ENCODE measurements at regions not wholly inside any gene's neighbourhood (a gene's known extent, or its start where the extent isn't known, plus 50 kb on each side); places are given as distances from the start of the nearest gene placed in this dataset.

- Mint-ChIP-seq H3K36me3 (ENCODE audit: insufficient read depth, unreplicated experiment) (no peaks in the 10 kb centered on the region), H3K9me3 (ENCODE audit: low read depth, unreplicated experiment) (no peaks in the 10 kb centered on the region), H3K27me3 (ENCODE audit: unreplicated experiment) (no peaks in the 10 kb centered on the region), H3K4me1 (ENCODE audit: low read depth, unreplicated experiment) (no peaks in the 10 kb centered on the region), H3K4me3 (ENCODE audit: low read depth, unreplicated experiment) (no peak overlapping the region), H3K27ac (ENCODE audit: unreplicated experiment) (no peak overlapping the region)
- CTCF ChIA-PET = no interaction called here
- TF ChIP-seq CTCF (IDR thresholded peaks at IDR 0.05; ENCODE audit: unreplicated experiment) = no peak
- DNase-seq = no peak
- intact Hi-C loops (cut with micrococcal nuclease; ENCODE audit: unreplicated experiment) = no loop called here
- no TSS peak for BruUV-seq (replicated peaks)
These were observed 132.6 kb upstream of the TBL1XR1 start for GRCh38 chr3:177329854-177330253.

- BruUV-seq (replicated peaks) = no TSS peak
- intact Hi-C loops (cut with micrococcal nuclease; ENCODE audit: unreplicated experiment) = no loop called here
- TF ChIP-seq CTCF (IDR thresholded peaks at IDR 0.05; ENCODE audit: unreplicated experiment) = no peak
- H3K4me3 Mint-ChIP-seq (ENCODE audit: low read depth, unreplicated experiment) = no peak overlapping the region
- peaks cover 2% of the 10 kb centered on the region for H3K4me1 Mint-ChIP-seq (ENCODE audit: low read depth, unreplicated experiment)
- H3K9me3 Mint-ChIP-seq (ENCODE audit: low read depth, unreplicated experiment) = no peaks in the 10 kb centered on the region
- H3K27ac Mint-ChIP-seq (ENCODE audit: unreplicated experiment) = no peak overlapping the region
- CTCF ChIA-PET = interaction anchor here (0.8 kb wide), 1 partner anchor 11 kb away, joined by 4 read pairs; no protein-coding TSS in a partner anchor
- no peak for DNase-seq
- no peaks in the 10 kb centered on the region for H3K27me3 Mint-ChIP-seq (ENCODE audit: unreplicated experiment)
- H3K36me3 Mint-ChIP-seq (ENCODE audit: insufficient read depth, unreplicated experiment) = no peaks in the 10 kb centered on the region
These were observed 133.5 kb upstream of the TBL1XR1 start for GRCh38 chr3:177330779-177331178.

GRCh38 chr3:177331203-177331835 is 134.0 kb upstream of the TBL1XR1 start:
- DNase-seq = no peak
- Mint-ChIP-seq H3K27ac (ENCODE audit: unreplicated experiment) (no peak overlapping the region), H3K4me1 (ENCODE audit: low read depth, unreplicated experiment) (peaks cover 7% of the 10 kb centered on the region), H3K9me3 (ENCODE audit: low read depth, unreplicated experiment) (no peaks in the 10 kb centered on the region), H3K36me3 (ENCODE audit: insufficient read depth, unreplicated experiment) (no peaks in the 10 kb centered on the region), H3K27me3 (ENCODE audit: unreplicated experiment) (no peaks in the 10 kb centered on the region), H3K4me3 (ENCODE audit: low read depth, unreplicated experiment) (no peak overlapping the region)
- CTCF ChIA-PET = interaction anchor here (0.7 to 0.8 kb wide), 2 partner anchors 10 to 633 kb away, joined by 3 to 4 read pairs; no protein-coding TSS in a partner anchor
- intact Hi-C loops (cut with micrococcal nuclease; ENCODE audit: unreplicated experiment) = no loop called here
- no TSS peak for BruUV-seq (replicated peaks)
- TF ChIP-seq CTCF (IDR thresholded peaks at IDR 0.05; ENCODE audit: unreplicated experiment) = no peak

GRCh38 chr3:177332955-177333354 is 135.7 kb upstream of the TBL1XR1 start:
- no peak for DNase-seq
- H3K4me1 Mint-ChIP-seq (ENCODE audit: low read depth, unreplicated experiment) = peaks cover 21% of the 10 kb centered on the region
- no peaks in the 10 kb centered on the region for H3K27me3 Mint-ChIP-seq (ENCODE audit: unreplicated experiment)
- H3K36me3 Mint-ChIP-seq (ENCODE audit: insufficient read depth, unreplicated experiment) = peaks cover 3% of the 10 kb centered on the region
- H3K27ac Mint-ChIP-seq (ENCODE audit: unreplicated experiment) = no peak overlapping the region
- TF ChIP-seq CTCF (IDR thresholded peaks at IDR 0.05; ENCODE audit: unreplicated experiment) = no peak
- BruUV-seq (replicated peaks) = no TSS peak
- no peak overlapping the region for H3K4me3 Mint-ChIP-seq (ENCODE audit: low read depth, unreplicated experiment)
- no peaks in the 10 kb centered on the region for H3K9me3 Mint-ChIP-seq (ENCODE audit: low read depth, unreplicated experiment)
- intact Hi-C loops (cut with micrococcal nuclease; ENCODE audit: unreplicated experiment) = no loop called here
- CTCF ChIA-PET = no interaction called here

All from Calu3 (cell line).